HTR-8/SVneo (cell line): ENCODE measurements at regions not wholly inside any gene's neighbourhood (a gene's known extent, or its start where the extent isn't known, plus 50 kb on each side); places are given as distances from the start of the nearest gene placed in this dataset.
"Not testable (repeated sequence)": the region's sequence is repeated elsewhere in the genome, so short reads cannot be mapped to it uniquely, and the experiment has no call there.

Experiments
- DNase-seq: peaks from one replicate; pipeline ENCODE4 v3.0.0; 2011; ENCODE audit warnings: low spot score, mixed read lengths; ENCODE audit not compliant: insufficient read length
- FAIRE-seq: peaks from 2 replicates; lab custom pipeline; 2011; peaks lifted over from hg19 to GRCh38; lab: Jason Lieb, UNC

DNA sequence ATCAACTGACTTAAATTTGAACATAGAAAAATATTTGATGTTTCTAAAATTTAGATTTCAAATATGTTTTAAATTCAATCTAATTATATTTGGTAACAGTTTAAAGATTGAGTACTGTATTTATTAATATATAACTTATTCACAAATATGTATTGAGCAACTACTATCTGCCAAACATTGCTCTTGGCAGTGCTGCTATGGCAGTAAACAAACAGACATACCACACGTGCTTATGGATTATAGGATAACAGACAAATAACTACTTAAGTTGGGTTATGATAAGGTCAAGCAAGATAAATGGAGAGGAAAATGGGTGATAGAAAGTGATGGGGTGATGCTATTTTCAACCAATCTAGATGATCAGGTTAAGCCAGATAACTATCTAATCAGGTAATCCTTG lies 538.1 kb downstream of the C12orf50 start:
- FAIRE-seq (no peak), DNase-seq (no peak)

GRCh38 chr12:87469295-87469694 lies 559.9 kb downstream of the C12orf50 start:
- DNase-seq (no peak), FAIRE-seq (peak; percentile 13)

DNA sequence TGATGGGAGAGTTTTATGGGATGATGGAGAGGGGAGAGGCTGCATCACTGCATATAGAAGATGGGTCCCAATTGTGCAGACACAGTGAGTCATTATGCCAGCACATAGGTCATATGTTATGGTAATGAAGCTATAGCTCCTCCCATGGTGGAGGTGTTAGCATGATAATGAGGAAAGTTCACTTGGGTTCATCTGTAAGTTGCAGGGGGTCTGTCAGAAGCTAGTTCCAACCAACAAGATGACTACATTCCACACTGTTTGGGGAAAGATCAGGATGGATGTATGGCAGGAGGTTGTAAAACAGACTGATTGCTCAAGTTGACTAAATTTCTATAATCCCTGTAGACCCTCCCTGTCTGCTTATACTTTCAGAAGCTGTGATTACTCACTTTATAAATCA lies 561.3 kb downstream of the C12orf50 start:
- FAIRE-seq, result peak; percentile 20
- DNase-seq, result no peak

- no peak for FAIRE-seq
- DNase-seq, result no peak
These were observed 564.6 kb downstream of the C12orf50 start for GRCh38 chr12:87464565-87464964.

GRCh38 chr12:87444039-87444438 lies 585.2 kb downstream of the C12orf50 start:
- no peak for FAIRE-seq
- no peak for DNase-seq

DNA sequence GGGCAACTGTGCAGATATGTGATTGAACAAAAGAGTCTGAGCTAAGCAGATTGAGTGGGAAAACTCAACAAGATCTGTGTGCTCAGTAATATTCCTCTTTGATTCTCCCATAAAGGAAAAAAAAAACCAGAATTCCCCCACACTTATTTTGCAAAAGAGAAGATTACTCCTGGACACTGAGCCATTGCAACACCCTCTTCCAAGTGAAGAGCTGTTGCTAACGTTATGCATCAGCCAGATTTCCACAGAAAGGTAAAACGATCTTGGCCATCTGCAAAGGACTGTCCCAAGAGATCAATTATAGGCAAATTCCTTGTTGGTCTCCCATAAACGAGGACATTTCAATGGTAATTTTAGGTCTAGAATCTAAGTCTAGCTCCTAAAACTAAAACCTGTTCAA lies 587.7 kb downstream of the C12orf50 start:
- no peak for FAIRE-seq
- DNase-seq, result no peak

- FAIRE-seq (peak; percentile 81), DNase-seq (peak; percentile 23)
These were observed 589.0 kb downstream of the C12orf50 start for GRCh38 chr12:87439990-87440827.

DNA sequence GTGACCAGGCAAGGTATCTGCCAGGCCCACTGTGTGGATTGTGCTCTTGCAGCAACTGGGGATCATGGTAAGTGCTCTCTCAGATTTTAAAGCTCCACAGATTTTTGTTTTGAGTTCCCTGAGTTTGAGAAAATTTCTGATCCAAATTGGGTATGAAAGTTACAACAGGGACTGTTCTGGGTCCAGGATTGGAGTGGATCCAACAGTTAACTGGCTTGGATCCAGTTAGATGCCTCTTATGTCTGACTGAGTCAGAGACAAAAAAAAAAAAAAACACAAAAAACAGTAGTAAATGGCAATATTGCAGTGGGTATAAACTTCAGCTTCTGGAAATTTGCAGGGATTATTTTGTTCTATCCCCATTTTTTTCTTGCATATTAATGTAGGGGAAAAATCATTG lies 598.8 kb downstream of the C12orf50 start:
- DNase-seq (no peak), FAIRE-seq (no peak)

- FAIRE-seq, result no peak
- DNase-seq, result no peak
These were observed 600.4 kb downstream of the C12orf50 start for GRCh38 chr12:87428701-87429277.

DNA sequence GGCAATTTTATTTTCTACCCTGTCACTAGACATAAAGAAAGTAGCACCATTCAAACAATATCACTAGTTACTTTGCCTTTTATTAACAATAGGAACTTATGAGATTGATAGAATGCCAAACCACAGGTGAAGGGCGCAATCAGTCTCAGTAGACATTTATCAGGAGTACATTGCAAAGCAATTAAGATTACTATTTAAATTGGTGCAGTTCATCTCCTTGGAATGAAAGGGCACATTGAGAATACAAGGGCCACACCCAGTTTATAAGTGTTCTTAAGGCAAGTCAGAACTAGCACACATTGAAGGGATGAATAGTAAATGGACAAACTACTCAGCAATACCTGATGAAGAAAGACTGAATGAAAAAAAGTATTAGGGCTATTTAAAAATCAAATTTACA lies 601.4 kb downstream of the C12orf50 start:
- FAIRE-seq (no peak), DNase-seq (no peak)

DNA sequence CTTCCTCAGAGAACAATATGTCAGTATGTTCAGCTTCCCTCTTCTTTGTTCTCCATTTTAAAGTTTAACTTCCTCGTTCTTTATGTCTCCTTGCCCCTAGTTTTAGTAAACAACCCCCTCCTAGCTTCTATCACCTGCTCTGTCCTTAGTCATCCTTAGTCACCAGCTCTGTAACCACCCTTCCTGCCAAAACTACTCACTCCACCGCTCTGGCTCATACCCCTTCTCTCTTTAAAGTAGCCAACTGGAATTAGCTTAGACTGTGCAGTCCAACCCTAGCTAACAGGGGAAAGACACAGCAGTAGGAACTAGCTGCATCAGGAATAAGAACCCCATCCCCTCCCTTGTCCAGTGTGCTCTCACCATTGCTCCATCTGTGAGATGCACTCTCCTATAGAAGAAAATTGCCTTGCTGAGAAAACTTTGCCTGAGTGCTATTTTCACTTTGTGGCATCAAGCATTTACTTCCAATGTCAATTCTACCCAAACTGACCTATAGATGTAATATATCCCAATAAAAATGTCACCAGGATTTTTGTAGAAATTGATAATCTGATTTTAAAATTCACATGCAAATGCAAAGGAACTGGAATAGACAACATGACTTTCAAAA lies 603.2 kb downstream of the C12orf50 start:
- DNase-seq (no peak), FAIRE-seq (no peak)

DNA sequence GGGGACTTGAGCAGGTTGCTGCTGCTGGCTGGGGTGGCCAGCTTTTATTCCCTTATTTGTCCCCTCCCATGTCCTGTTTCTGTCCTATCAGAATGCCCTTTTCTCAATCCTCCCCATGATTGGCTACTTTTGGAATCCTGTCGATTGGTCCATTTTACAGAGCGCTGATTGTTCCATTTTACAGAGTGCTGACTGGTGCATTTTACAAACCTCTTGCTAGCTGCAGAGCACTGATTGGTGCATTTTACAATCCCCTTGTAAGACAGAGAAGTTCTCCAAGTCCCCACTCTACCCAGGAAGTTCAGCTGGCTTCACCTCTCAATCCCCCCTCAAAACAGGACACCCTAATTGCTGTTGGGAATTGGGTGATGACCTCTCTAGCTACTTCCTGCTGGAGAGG lies 608.0 kb downstream of the C12orf50 start:
- FAIRE-seq, result not testable (repeated sequence)

DNA sequence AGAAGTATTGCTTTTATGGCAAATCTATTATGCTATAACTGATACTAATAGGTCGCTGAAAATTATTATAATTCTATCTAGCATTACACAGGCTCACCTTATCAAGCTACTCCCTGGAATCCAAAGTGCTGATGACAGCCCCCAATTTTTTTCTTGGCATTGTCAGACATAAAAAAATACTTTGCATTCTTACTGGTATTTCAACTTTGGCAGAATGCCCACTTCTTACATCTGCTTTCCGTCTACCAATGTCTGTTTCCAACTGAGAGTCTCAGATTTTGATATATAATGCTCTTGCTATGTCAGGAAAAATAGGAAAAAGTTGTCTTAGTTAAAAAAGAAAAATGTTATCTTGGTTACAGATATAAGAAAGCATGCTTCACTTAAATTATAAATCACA lies 615.4 kb downstream of the C12orf50 start:
- FAIRE-seq (no peak), DNase-seq (peak; percentile 63)

More for the DNA sequence above, 608.0 kb downstream of the C12orf50 start:
- not testable (repeated sequence) for DNase-seq

DNA sequence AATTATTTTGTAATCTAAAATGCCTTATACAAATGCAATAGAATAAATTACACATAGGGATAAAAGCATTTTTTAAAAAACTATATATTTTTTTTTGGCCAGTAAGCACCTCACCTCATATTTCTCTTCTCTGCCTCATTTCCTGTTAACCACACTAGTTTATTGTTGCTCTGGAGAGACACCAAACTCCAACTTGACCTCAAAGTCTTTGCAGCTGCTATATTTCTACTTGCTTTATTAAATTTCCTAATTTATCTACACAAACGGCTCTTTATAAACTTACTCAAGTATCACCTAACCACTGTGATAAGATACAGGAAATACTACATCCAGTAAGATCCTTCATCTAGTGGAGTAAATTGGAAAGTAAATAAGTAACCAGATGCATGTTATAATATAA lies 622.3 kb downstream of the C12orf50 start:
- DNase-seq (no peak), FAIRE-seq (no peak)

- DNase-seq, result no peak
- FAIRE-seq, result no peak
These were observed 623.3 kb downstream of the C12orf50 start for GRCh38 chr12:87405918-87406317.

GRCh38 chr12:87394168-87394567 lies 635.0 kb downstream of the C12orf50 start:
- not testable (repeated sequence) for FAIRE-seq, DNase-seq

- FAIRE-seq, result no peak
- DNase-seq, result no peak
These were observed 640.8 kb downstream of the C12orf50 start for GRCh38 chr12:87388376-87388775.

GRCh38 chr12:87385322-87385721 lies 643.9 kb downstream of the C12orf50 start:
- no peak for DNase-seq
- no peak for FAIRE-seq

DNA sequence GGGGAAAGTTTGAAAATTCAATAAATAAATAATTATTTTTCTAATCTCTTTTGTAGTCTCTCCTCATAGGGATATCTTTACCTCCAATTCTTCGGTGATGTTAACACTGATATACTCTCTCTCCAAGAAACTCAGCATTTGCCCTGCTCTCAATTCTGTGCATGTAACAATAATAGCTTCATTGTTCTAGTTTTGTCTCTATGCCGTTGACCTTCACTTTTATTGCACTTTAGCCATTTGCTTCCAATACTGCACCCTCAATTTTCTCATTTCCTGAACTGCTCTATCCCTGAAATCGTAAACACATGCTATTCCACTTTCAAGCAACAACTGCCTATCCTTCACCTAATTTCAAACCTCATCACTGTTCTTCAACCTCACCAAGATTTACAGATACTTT lies 645.0 kb downstream of the C12orf50 start:
- FAIRE-seq (no peak), DNase-seq (no peak)

DNA sequence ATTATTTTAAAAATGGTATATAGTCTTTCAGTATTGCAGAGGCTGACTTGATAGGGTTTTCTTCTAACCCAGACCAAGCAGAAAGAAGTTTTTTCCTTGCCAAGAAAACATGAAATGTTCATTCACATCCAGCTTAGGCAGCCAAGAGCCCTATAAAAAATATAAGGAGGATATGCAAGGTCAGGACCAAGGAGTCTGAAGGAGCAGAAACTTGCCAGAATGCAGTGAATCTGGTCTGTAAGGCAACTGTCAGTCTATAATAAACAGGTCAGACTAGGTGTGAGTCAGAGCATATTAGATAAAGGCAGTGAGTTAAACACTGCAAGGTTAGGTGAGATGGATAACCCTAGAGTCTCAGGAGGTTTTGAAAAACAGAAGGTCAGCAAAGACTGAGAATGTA lies 645.5 kb downstream of the C12orf50 start:
- no peak for DNase-seq
- no peak for FAIRE-seq

GRCh38 chr12:87382959-87383566 lies 646.1 kb downstream of the C12orf50 start:
- no peak for DNase-seq
- FAIRE-seq, result no peak
